Breast epithelium (tissue), 4 donors: ENCODE measurements at regions not wholly inside any gene's neighbourhood (a gene's known extent, or its start where the extent isn't known, plus 50 kb on each side); places are given as distances from the start of the nearest gene placed in this dataset.

Experiments
- DNase-seq, 2 donors: peaks; one replicate each; pipeline ENCODE4 v3.0.0-alpha.2; 2019; ENCODE audit warnings: low spot score in 2 of 2
- H3K27ac ChIP-seq, 2 donors: fragments of 200-600 bp; sonication (generic) in 1 of 2; one replicate each; pipeline ENCODE4 v1.5.1; 2016 to 2019; ENCODE audit warnings: mild to moderate bottlenecking in 1 of 2
- H3K27me3 ChIP-seq, 2 donors: fragments of 200-600 bp; sonication (generic) in 1 of 2; one replicate each; pipeline versions ENCODE4 v1.5.1 to v1.6.0; 2017 to 2019; ENCODE audit warnings: control low read depth in 1 of 2, mild to moderate bottlenecking in 1 of 2
- H3K36me3 ChIP-seq: fragments of 200-600 bp; one replicate; pipeline ENCODE4 v1.5.1; 2019
- H3K4me1 ChIP-seq, 2 donors: fragments of 200-600 bp; sonication (generic); one replicate each; pipeline ENCODE4 v1.5.1; 2016 to 2019; ENCODE audit warnings: control low read depth in 1 of 2
- H3K4me3 ChIP-seq, 3 donors: fragments of 200-600 bp; sonication (generic); 1 replicate in 2 of 3; 2 replicates in 1 of 3; pipeline ENCODE4 v1.5.1; 2016 to 2019; ENCODE audit warnings: mild to moderate bottlenecking in 3 of 3, moderate library complexity in 2 of 3
- H3K9me3 ChIP-seq, 2 donors: fragments of 200-600 bp; sonication (generic) in 1 of 2; one replicate each; pipeline ENCODE4 v1.5.1; 2016 to 2019; ENCODE audit warnings: control low read depth in 1 of 2
- POLR2A ChIP-seq: fragments of 450-650 bp; IDR thresholded peaks from one replicate; pipeline ENCODE4 v1.6.1; 2016; ENCODE audit warnings: antibody characterized with exemption, mild to moderate bottlenecking, moderate library complexity
- POLR2AphosphoS5 ChIP-seq, 3 donors: sonication (generic); formaldehyde crosslinking; IDR thresholded peaks; one replicate each; pipeline ENCODE4 v1.6.1; 2017; ENCODE audit warnings: antibody characterized with exemption in 3 of 3
- intact Hi-C: fragments of 100-400 bp; cut with DNase I; formaldehyde crosslinking; loops from one replicate; pipeline ENCODE4 v1.15.1; 2023; ENCODE audit warnings: low total_unique reads
- TF ChIP-seq, protein P1 (sequence below), 3 donors: fragments of 450-650 bp; IDR thresholded peaks; one replicate each; pipeline ENCODE4 v1.5.1; 2016 to 2017; ENCODE audit warnings: antibody characterized with exemption in 3 of 3, mild to moderate bottlenecking in 3 of 3, moderate library complexity in 3 of 3

DNA sequence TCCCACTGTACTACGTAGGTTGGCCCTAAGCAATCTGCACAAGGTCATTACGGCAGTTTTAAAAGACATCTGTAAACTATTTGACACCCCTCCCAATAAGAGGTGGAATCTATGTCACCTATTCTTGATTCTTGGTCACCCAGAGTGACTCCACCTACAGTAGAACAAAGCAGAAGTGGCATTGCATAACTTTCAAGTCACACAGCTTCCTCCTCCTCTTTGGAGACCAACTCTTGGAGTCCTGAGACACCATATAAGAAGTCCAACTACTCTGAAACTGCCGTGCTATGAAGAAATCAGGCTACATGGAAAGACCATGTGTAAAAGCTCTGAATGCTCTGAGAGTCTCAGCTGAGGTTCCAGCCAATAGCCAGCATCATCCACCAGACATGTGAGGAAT is 253.5 kb upstream of the CDH20 start:
- H3K27me3 ChIP-seq: no peaks in the 10 kb centered on the region
- H3K27ac ChIP-seq: no peak overlapping the region
- H3K9me3 ChIP-seq: no peaks in the 10 kb centered on the region
- no peak overlapping the region for H3K4me3 ChIP-seq
- TF ChIP-seq POLR2A: no peak
- TF ChIP-seq, protein P1, sequence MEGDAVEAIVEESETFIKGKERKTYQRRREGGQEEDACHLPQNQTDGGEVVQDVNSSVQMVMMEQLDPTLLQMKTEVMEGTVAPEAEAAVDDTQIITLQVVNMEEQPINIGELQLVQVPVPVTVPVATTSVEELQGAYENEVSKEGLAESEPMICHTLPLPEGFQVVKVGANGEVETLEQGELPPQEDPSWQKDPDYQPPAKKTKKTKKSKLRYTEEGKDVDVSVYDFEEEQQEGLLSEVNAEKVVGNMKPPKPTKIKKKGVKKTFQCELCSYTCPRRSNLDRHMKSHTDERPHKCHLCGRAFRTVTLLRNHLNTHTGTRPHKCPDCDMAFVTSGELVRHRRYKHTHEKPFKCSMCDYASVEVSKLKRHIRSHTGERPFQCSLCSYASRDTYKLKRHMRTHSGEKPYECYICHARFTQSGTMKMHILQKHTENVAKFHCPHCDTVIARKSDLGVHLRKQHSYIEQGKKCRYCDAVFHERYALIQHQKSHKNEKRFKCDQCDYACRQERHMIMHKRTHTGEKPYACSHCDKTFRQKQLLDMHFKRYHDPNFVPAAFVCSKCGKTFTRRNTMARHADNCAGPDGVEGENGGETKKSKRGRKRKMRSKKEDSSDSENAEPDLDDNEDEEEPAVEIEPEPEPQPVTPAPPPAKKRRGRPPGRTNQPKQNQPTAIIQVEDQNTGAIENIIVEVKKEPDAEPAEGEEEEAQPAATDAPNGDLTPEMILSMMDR (IDR thresholded peaks at IDR 0.05): no peak
- no peak for TF ChIP-seq POLR2AphosphoS5 (IDR thresholded peaks at IDR 0.05)
- no peaks in the 10 kb centered on the region for H3K36me3 ChIP-seq
- intact Hi-C loops: loop anchor here (5.0 kb wide), 1 partner anchor 903 kb away; no protein-coding TSS in a partner anchor
- DNase-seq: no peak
- H3K4me1 ChIP-seq: no peaks in the 10 kb centered on the region

DNA sequence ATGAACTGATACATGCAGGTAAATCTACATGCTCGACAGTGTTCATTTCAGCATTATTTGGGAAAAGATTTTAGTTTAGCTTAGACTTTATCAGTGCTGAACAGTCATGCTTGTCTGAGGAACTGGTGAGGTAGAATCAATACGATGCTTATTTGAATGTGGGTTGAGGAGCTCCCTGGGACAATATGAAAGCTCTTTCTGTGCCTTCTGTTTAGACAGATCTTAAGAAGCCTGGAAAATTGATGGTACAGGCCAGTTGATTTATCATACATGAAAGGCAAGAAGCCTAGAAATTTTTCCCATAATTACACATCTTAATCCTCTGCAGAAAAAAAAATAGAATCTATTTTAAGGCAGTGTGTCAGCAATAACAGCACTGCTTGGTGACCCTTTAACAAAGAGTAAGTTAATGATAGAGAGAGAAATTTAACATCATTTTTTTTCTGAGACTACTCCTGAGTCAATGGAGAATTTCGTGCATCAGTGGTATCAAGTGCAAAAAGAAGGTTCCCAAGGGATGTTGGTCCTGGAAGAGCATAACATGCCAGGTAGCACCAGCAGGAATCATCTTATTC is 252.2 kb upstream of the CDH20 start:
- no peaks in the 10 kb centered on the region for H3K9me3 ChIP-seq
- intact Hi-C loops: loop anchor here (5.0 kb wide), 1 partner anchor 901 kb away; no protein-coding TSS in a partner anchor

DNA sequence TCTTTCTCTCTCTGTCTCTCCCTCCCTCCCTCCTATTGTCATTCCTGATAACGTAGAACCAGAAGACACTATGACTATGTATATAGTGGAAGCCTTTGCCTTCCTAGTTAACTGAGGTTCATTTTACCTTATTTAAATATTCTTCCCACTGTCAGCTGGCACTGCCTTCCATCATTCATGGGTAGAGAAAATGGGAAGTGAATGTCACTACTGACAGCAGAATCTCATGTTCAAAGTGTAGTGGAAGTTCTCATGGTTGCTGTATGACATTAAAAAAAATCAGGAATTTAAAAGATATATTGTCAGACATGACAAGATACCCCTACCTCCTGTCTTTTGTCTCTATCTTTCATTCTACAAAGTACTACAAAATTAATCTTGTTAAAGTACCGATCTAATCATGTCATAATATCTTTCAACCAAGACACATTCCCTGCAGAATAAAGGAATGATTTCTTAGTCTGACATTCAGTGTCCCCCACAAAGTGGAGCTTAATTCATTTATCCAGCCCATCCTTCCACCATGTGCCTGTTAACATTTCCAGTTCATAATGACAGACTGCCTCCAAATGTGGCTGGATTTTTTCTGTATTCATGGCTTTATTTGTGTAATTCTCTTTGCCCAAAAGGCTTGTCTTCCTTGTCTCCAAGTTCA is 250.1 kb upstream of the CDH20 start:
- intact Hi-C loops: loop anchor here (5.0 kb wide), 1 partner anchor 899 kb away; no protein-coding TSS in a partner anchor
- no peak overlapping the region for H3K27ac ChIP-seq
- no peaks in the 10 kb centered on the region for H3K9me3 ChIP-seq
- no peaks in the 10 kb centered on the region for H3K36me3 ChIP-seq
- H3K4me1 ChIP-seq: no peaks in the 10 kb centered on the region
- DNase-seq: no peak
- H3K27me3 ChIP-seq: no peaks in the 10 kb centered on the region
- H3K4me3 ChIP-seq: no peak overlapping the region
- TF ChIP-seq POLR2AphosphoS5 (IDR thresholded peaks at IDR 0.05) (no peak), POLR2A (no peak)
- TF ChIP-seq, protein P1 (IDR thresholded peaks at IDR 0.05): no peak

More for the DNA sequence above, 252.2 kb upstream of the CDH20 start:
- Histone ChIP-seq H3K27me3 (no peaks in the 10 kb centered on the region), H3K27ac (no peak overlapping the region), H3K36me3 (no peaks in the 10 kb centered on the region), H3K4me1 (no peaks in the 10 kb centered on the region), H3K4me3 (no peak overlapping the region)
- no peak for DNase-seq
- TF ChIP-seq, protein P1 (IDR thresholded peaks at IDR 0.05): no peak
- TF ChIP-seq POLR2AphosphoS5 (IDR thresholded peaks at IDR 0.05) (no peak), POLR2A (no peak)

DNA sequence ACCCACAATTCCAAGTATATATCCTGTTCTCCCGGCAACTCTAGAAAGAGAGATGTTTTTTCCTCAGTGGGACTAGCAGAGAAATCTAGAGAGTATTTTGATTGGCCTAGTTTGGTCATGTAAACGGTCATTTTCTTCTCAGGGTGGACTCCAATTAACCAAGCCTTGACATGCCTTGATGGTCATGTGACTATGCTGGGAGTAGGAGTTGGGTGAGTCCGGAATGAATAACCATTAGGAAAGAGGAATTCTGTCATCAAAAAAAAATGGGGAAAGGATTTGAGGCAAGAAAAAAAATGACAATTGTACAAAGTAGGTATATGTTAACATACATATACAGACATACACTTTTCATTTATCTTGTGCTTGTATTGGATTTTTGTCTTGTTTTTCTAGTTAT is 248.2 kb upstream of the CDH20 start:
- Histone ChIP-seq H3K9me3 (no peaks in the 10 kb centered on the region), H3K27ac (no peak overlapping the region), H3K4me1 (no peaks in the 10 kb centered on the region), H3K27me3 (no peaks in the 10 kb centered on the region), H3K36me3 (no peaks in the 10 kb centered on the region), H3K4me3 (no peak overlapping the region)
- no peak for DNase-seq
- TF ChIP-seq, protein P1 (IDR thresholded peaks at IDR 0.05): no peak
- TF ChIP-seq POLR2A: no peak
- TF ChIP-seq POLR2AphosphoS5 (IDR thresholded peaks at IDR 0.05): no peak
- intact Hi-C loops: no loop called here

DNA sequence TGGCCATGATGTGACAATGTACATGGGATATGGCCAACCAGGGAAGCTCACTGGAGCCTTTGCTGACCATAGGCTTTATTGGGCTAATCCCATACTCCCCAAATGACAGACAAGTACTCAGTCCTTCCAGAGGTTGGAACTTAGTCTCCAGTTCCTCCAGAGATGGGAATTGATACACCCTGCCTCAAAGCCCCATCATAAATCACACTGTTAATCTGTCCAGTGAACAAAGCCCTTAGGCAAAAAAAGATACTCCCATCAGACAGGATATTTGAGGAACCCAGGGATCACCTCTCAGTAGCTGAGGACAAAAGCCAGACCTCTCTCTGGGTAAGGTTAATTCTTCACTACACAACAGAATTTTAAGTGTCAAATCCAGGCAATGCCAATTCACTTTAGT is 247.5 kb upstream of the CDH20 start:
- Histone ChIP-seq H3K27ac (no peak overlapping the region), H3K36me3 (no peaks in the 10 kb centered on the region), H3K4me3 (no peak overlapping the region), H3K27me3 (no peaks in the 10 kb centered on the region), H3K9me3 (no peaks in the 10 kb centered on the region), H3K4me1 (no peaks in the 10 kb centered on the region)
- no peak for TF ChIP-seq POLR2AphosphoS5 (IDR thresholded peaks at IDR 0.05)
- TF ChIP-seq POLR2A: no peak
- TF ChIP-seq, protein P1 (IDR thresholded peaks at IDR 0.05): no peak
- intact Hi-C loops: no loop called here
- no peak for DNase-seq
